ENCODE measurements at regions not wholly inside any gene's neighbourhood (a gene's known extent, or its start where the extent isn't known, plus 50 kb on each side); places are given as distances from the start of the nearest gene placed in this dataset.

- no peak overlapping the region for H3K4me2 ChIP-seq (ENCODE audit: insufficient read depth, low read length)
- no peaks in the 10 kb centered on the region for H4K20me1 ChIP-seq (ENCODE audit: insufficient read depth, low read length)
- TF ChIP-seq CTCF (IDR thresholded peaks at IDR 0.05; ENCODE audit: extremely low read depth, low read depth, low read length): no peak
- H3K4me1 ChIP-seq (ENCODE audit: insufficient read depth, low read length): no peaks in the 10 kb centered on the region
- no peaks in the 10 kb centered on the region for H3K79me2 ChIP-seq (ENCODE audit: insufficient read depth, low read length)
- no peak overlapping the region for H3K4me3 ChIP-seq (ENCODE audit: insufficient read depth, low read length)
- no peaks in the 10 kb centered on the region for H3K27me3 ChIP-seq (ENCODE audit: insufficient read depth, low read length)
- no peak for DNase-seq (ENCODE audit: insufficient read length, low spot score, missing footprints)
- no peak overlapping the region for H2AFZ ChIP-seq (ENCODE audit: low read length)
- H3K36me3 ChIP-seq (ENCODE audit: insufficient read depth, low read length): no peaks in the 10 kb centered on the region
- no peaks in the 10 kb centered on the region for H3K9me3 ChIP-seq (ENCODE audit: low read depth, low read length)
- H3K27ac ChIP-seq (ENCODE audit: low read depth, low read length): no peak overlapping the region
Observed at GRCh38 chr4:89174784-89175183, 63.5 kb downstream of the TIGD2 start.

- DNase-seq (ENCODE audit: insufficient read length, low spot score, missing footprints): peak; percentile 10
- no peaks in the 10 kb centered on the region for H3K36me3 ChIP-seq (ENCODE audit: insufficient read depth, low read length)
- no peaks in the 10 kb centered on the region for H4K20me1 ChIP-seq (ENCODE audit: insufficient read depth, low read length)
- H3K4me2 ChIP-seq (ENCODE audit: insufficient read depth, low read length): no peak overlapping the region
- no peaks in the 10 kb centered on the region for H3K27me3 ChIP-seq (ENCODE audit: insufficient read depth, low read length)
- no peak overlapping the region for H3K27ac ChIP-seq (ENCODE audit: low read depth, low read length)
- H3K79me2 ChIP-seq (ENCODE audit: insufficient read depth, low read length): no peaks in the 10 kb centered on the region
- H2AFZ ChIP-seq (ENCODE audit: low read length): no peak overlapping the region
- no peak for TF ChIP-seq CTCF (IDR thresholded peaks at IDR 0.05; ENCODE audit: extremely low read depth, low read depth, low read length)
- no peaks in the 10 kb centered on the region for H3K4me1 ChIP-seq (ENCODE audit: insufficient read depth, low read length)
- no peaks in the 10 kb centered on the region for H3K9me3 ChIP-seq (ENCODE audit: low read depth, low read length)
- no peak overlapping the region for H3K4me3 ChIP-seq (ENCODE audit: insufficient read depth, low read length)
Observed at GRCh38 chr4:89175611-89176010, 64.3 kb downstream of the TIGD2 start.

GRCh38 chr4:89177807-89178206 is 66.5 kb downstream of the TIGD2 start:
- Histone ChIP-seq H3K9me3 (ENCODE audit: low read depth, low read length) (no peaks in the 10 kb centered on the region), H3K4me3 (ENCODE audit: insufficient read depth, low read length) (no peak overlapping the region)
- no peak for DNase-seq (ENCODE audit: insufficient read length, low spot score, missing footprints)

GRCh38 chr4:89184407-89184806 is 73.1 kb downstream of the TIGD2 start:
- H3K79me2 ChIP-seq (ENCODE audit: insufficient read depth, low read length): no peaks in the 10 kb centered on the region
- no peak for DNase-seq (ENCODE audit: insufficient read length, low spot score, missing footprints)
- no peaks in the 10 kb centered on the region for H3K9me3 ChIP-seq (ENCODE audit: low read depth, low read length)
- H3K36me3 ChIP-seq (ENCODE audit: insufficient read depth, low read length): no peaks in the 10 kb centered on the region
- no peak overlapping the region for H3K27ac ChIP-seq (ENCODE audit: low read depth, low read length)
- no peak overlapping the region for H3K4me3 ChIP-seq (ENCODE audit: insufficient read depth, low read length)
- H2AFZ ChIP-seq (ENCODE audit: low read length): no peak overlapping the region
- no peak overlapping the region for H3K4me2 ChIP-seq (ENCODE audit: insufficient read depth, low read length)
- H3K4me1 ChIP-seq (ENCODE audit: insufficient read depth, low read length): no peaks in the 10 kb centered on the region
- TF ChIP-seq CTCF (IDR thresholded peaks at IDR 0.05; ENCODE audit: extremely low read depth, low read depth, low read length): no peak
- H4K20me1 ChIP-seq (ENCODE audit: insufficient read depth, low read length): no peaks in the 10 kb centered on the region
- peaks cover 3% of the 10 kb centered on the region for H3K27me3 ChIP-seq (ENCODE audit: insufficient read depth, low read length)

More at GRCh38 chr4:89177807-89178206, 66.5 kb downstream of the TIGD2 start:
- no peak overlapping the region for H3K4me2 ChIP-seq (ENCODE audit: insufficient read depth, low read length)
- H3K27me3 ChIP-seq (ENCODE audit: insufficient read depth, low read length): no peaks in the 10 kb centered on the region
- H3K27ac ChIP-seq (ENCODE audit: low read depth, low read length): no peak overlapping the region
- no peaks in the 10 kb centered on the region for H4K20me1 ChIP-seq (ENCODE audit: insufficient read depth, low read length)
- H3K4me1 ChIP-seq (ENCODE audit: insufficient read depth, low read length): no peaks in the 10 kb centered on the region
- H3K36me3 ChIP-seq (ENCODE audit: insufficient read depth, low read length): no peaks in the 10 kb centered on the region
- no peak overlapping the region for H2AFZ ChIP-seq (ENCODE audit: low read length)
- H3K79me2 ChIP-seq (ENCODE audit: insufficient read depth, low read length): no peaks in the 10 kb centered on the region
- no peak for TF ChIP-seq CTCF (IDR thresholded peaks at IDR 0.05; ENCODE audit: extremely low read depth, low read depth, low read length)
